LNCaP clone FGC (cell line): ENCODE measurements at regions not wholly inside any gene's neighbourhood (a gene's known extent, or its start where the extent isn't known, plus 50 kb on each side); places are given as distances from the start of the nearest gene placed in this dataset.

Source experiments
- DNase-seq: peaks from one replicate; pipeline ENCODE4 v3.0.0-alpha.2; 2011; ENCODE audit warnings: low read depth
- H3K4me3 ChIP-seq: 2 replicates; pipeline ENCODE4 v1.5.1; 2011; ENCODE audit warnings: mild to moderate bottlenecking, low read depth, low read length, control low read depth
- TF ChIP-seq, protein P1 (sequence below): IDR thresholded peaks from 2 replicates; pipeline ENCODE4 v1.5.1; 2012; ENCODE audit warnings: mild to moderate bottlenecking; ENCODE audit not compliant: control insufficient read depth, insufficient read depth; ENCODE audit errors: extremely low read depth

- no peak for DNase-seq
- H3K4me3 ChIP-seq = no peak overlapping the region
- TF ChIP-seq, protein P1, sequence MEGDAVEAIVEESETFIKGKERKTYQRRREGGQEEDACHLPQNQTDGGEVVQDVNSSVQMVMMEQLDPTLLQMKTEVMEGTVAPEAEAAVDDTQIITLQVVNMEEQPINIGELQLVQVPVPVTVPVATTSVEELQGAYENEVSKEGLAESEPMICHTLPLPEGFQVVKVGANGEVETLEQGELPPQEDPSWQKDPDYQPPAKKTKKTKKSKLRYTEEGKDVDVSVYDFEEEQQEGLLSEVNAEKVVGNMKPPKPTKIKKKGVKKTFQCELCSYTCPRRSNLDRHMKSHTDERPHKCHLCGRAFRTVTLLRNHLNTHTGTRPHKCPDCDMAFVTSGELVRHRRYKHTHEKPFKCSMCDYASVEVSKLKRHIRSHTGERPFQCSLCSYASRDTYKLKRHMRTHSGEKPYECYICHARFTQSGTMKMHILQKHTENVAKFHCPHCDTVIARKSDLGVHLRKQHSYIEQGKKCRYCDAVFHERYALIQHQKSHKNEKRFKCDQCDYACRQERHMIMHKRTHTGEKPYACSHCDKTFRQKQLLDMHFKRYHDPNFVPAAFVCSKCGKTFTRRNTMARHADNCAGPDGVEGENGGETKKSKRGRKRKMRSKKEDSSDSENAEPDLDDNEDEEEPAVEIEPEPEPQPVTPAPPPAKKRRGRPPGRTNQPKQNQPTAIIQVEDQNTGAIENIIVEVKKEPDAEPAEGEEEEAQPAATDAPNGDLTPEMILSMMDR = no peak
These were observed 283.7 kb upstream of the RTL1 start for GRCh38 chr14:101186992-101187815.

DNA sequence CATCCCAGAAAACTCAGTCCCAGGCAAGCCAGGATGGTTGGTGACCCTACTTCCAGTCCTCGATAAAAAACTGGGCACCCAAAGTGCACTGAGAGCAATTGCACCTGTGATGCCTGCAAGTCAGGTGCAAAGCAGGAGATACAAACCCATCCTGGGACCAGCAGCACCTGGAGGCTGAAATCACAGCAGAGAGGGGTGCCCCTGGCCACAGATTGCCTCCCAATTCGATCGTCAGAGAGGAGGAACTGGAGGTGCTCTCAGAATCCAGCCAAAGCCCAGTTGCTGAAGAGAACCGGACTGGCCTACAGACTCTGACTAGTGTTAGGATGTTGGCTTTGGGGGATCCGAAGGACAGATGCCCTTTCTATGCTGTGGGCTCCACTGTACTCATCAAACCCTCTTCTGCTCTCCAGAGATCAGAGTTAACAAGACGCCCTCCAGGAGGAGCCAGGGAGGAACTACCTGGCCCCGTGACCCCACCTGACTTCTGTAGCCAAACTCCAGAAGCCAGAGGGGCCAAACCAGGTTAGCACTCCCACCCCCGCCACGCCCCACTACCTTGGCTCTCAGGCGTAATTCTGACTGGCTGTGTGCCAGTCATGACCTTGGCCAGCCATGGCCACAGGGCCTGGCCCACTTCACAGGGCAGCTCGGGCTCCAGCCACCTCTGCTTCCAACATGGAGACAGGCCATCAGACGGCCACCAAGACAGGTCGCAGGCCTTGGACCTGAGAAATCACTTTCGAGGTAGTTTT is 284.5 kb upstream of the RTL1 start:
- TF ChIP-seq, protein P1 = no peak
- no peak overlapping the region for H3K4me3 ChIP-seq
- no peak for DNase-seq

GRCh38 chr14:101188571-101188915 is 285.0 kb upstream of the RTL1 start:
- H3K4me3 ChIP-seq = no peak overlapping the region
- TF ChIP-seq, protein P1 = no peak
- no peak for DNase-seq

DNA sequence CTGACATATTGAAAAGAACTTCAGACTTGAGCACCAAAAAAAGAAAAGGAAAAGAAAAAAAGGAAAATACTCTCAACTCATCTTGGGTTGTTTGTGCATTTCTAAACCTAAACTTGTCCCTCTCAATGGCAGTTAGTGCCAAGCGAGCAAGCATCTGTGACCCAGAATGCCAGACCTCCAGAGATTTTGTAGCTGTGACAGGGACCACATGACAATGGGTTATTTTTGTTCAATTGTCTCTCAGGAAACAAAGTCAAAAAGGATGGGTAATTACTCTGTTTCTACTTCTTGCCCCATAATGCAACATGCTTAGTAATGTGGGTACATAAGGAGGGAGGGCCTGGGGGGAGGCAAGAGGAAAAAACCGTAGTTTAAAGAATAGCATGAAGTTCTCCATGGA is 285.7 kb upstream of the RTL1 start:
- TF ChIP-seq, protein P1 = no peak
- H3K4me3 ChIP-seq = no peak overlapping the region
- no peak for DNase-seq

GRCh38 chr14:101189962-101190560 is 286.5 kb upstream of the RTL1 start:
- no peak overlapping the region for H3K4me3 ChIP-seq
- no peak for DNase-seq
- TF ChIP-seq, protein P1 = no peak

DNA sequence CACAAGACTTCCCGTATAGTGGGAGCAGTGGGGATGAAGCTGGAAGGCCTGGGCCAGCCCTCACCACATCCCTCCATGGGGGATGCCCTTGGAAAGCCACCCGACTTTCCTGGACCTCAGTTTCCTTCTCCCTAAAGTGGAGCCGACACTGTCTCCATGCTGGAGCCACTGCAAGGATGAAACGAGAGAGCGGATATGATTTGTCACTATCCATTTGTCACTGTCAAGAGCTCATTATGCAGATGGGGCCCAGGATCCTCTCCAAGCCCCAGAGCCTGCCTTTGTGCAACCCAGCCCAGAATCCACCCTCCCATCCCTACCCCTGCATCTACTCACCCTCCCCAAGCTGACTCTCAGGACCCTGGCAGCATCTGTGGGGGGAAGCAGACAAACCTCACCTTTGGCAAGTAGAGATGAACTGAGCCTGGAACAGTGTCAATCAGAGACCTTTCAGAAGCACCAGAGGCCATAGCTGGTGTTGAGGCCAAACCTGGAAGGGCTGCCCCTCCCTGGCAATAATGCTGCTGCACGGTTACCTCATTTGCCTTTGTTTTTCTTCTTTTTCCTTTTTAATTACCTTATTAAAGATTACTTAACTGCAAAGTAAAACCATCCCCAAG is 287.7 kb upstream of the RTL1 start:
- TF ChIP-seq, protein P1 = no peak
- H3K4me3 ChIP-seq = no peak overlapping the region
- no peak for DNase-seq
